ENCODE measurements at regions not wholly inside any gene's neighbourhood (a gene's known extent, or its start where the extent isn't known, plus 50 kb on each side); places are given as distances from the start of the nearest gene placed in this dataset.

DNA sequence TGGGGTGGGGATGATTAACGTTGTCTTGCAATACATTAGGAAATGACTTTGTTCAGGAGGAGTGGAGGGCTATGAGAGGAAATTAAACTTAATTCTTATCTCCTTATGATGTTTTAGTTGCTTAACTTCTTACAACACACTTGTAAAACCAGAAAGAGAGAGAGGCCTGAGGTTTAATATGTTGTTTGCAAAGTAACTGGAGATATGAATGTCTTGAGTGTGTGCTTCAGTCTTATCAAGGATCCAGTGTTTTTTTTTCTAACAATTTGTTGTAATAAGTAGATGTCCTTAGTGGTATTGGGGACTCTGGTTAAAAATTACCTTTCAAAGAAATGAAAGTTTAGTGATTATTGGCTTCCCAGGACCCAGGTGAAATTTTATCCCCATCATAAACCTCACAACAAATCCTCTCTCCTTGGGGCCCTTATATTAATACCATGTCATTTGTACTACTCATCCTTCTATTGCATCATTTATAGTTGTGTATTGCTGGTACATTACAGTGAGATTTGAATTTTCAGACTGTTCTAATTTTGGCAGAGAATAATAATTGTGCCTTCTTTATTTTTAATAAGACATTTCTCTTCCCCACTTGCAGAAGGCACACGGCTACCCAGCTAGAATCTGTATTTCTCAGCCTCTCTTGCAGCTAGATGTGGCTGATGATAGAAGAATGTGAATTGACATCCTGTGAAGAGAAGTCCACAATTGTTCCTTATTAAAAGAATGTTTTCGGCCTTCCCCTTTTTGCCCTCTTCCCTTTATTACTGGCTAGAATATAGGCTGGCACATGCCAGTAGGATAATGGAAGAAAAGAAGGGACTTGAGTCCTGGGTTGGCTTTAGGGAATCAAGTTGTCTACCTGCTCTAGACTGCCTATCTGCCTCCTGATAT is 91.9 kb upstream of the CXCR4 start:
- no peak for DNase-seq

DNA sequence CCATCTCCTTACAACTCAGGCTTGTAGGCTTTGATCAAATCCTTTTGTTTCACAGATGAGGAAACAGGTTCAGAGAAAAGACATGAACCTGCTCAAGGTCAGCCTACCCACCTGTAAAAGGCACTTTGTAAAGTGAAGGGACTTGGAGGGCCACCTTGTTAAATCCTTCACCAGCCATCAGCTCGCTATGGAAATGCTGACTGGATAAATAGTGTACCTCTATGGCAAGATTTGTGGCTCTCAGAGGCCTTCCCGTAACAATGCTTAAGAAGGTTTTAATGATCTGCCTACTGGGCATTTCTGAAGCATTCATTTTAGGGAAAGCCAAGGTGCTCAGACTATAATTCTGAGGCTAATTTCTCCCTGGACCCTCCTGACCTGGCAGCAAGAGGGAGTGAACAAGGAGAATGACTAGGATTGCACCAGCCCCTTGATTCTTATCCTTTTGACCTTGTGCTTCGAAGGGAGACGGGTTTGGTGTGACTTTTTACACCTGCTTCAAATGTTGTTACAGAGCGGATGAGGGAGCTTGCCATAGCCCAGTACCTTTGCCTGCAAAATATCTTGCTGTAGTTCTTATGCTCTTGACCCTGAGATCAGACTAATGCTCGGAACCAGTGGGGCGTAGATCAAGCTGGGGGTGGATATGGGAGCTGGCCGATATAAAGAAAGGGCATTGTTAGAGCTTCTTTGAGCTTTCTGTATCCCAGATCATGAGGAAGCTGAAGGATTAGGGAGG is 90.9 kb upstream of the CXCR4 start:
- DNase-seq, result no peak

DNA sequence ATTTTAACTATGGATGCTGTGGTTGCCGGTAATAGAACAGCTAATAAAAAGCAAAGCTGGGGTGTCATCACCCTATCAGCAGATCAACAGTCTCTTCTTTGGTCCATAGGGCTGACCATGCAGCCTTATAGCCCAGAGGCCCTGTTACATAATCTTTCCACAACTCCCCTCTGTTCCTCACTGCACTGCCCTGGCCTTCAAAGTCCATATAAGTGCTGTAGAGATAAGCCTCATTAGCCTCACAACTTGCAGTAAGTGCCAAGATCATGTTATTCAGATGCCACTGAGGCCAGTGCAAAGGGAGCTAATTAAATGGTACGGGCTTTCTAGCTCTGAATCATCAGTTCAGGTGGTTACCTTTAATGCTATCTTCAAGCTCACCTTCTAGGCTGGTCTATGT is 89.7 kb upstream of the CXCR4 start:
- DNase-seq, result no peak

DNA sequence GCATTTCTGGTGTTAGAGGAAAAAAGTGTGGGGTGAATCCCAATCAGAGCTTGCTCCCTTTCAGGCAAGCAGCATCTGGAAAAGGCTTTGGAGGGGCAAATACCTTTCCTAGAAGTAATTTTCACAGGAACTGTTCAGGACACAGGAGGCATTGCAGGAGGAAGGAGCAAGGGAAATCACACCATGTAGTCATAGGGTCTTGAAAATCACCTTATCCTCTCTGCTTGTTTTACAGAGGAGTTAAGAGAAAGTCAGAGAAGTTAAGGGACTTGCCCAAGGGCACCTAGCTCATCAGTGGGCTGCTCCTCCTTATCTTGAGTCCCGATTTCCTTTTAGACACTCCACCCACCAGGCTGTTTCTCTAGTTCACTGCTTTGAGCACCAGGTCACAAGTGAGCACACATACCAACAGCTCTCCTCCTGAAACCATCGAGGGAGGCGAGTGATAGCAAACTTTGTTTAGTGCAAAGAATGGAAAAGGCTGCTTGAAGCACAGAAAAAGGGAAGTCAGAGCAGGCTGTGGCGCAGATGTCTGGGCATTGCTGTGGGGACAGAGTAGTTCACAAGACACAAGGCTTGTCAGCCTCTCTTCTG is 89.2 kb upstream of the CXCR4 start:
- DNase-seq, result no peak

DNA sequence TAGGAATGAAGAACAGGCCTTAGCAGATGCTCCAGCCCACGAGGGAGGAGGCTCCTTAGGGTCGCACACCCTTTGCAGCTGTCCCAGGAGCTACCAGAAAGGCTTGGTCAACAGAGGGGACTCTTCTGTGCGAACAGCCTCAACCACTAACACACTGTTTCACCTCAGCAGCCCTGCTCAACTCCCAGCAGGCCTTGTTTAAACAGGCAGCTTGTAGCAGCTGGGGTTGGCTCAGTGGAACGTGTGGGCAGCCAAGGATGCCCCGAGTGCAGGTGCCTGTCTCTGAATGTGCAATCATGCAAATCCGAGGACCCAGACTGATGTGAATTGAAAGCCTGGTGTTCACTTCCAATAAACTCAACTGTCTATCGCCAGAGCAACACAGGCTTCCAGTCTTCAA is 88.7 kb upstream of the CXCR4 start:
- no peak for DNase-seq

DNA sequence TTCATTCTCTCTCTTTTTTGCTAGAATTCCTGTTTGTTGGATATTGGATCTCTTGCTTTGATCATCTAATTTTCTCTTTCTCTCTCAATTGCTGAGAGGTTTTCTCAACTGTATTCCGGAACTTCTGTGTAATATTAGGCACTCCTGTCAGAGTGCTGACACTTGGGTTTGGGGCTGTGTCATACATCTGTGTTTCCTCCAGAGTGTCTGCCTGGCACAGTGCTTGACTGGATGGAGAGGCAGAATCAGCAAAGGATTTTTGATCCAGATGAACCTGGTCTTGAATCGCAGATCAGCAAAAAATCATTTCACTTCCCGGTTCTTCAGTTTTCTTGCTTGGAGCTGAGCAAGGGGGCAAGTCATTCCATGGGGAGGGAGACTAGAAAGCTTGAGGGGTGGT is 87.7 kb upstream of the CXCR4 start:
- no peak for DNase-seq

DNA sequence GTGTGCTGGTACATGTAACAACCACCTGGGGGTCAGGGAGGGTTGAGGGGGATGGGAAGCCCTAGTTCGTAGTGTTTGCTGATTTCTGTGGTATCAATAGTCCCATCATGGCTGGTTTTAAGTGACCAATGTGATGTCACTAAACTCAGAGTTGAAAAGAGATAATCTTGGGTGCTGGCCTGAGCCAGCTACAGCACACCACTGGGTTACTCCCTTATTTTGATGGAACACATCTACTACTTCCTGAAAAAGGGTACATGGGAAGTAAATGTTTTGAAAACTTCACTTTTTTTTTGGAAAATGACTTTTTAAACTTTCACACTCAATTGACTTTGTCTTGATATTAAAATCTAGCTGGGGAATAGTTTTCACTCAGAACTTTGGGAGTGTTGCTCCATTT is 87.0 kb upstream of the CXCR4 start:
- no peak for DNase-seq

DNA sequence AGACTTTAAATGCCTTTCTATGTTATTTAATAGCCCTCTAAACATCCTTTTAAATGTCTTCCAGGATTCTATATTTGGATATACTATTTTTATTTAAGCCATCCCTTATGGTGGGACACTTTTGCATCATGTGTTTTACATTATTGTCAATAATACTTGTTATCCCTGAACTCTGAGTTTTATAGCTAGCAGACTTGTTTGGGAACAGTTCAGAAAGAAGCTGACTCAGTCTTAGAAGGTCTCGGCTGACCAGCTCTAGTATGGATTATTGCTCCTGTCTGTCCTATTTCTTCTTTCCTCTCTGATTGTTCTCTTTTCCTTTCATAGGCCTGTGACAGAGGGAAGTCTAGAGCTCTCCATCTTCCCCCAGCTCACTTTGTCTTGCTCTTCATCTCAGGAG is 77.3 kb upstream of the CXCR4 start:
- DNase-seq, result no peak

DNA sequence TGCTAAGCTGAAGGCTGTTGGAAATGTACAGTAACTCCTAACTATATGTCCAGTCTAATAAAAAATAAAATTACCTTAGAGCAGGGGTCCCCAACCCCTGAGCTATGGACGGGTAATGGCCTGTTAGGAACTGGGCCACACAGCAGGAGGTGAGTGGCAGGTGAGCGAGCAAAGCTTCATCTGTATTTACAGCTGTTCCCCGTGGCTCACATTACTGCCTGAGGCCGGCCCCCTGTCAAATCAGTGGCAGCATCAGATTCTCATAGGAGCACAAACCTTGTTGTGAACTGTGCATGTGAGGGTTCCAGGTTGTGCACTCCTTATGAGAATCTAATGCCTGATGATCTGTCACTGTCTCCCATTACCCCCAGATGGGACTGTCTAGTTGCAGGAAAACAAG is 73.1 kb upstream of the CXCR4 start:
- no peak for DNase-seq

DNA sequence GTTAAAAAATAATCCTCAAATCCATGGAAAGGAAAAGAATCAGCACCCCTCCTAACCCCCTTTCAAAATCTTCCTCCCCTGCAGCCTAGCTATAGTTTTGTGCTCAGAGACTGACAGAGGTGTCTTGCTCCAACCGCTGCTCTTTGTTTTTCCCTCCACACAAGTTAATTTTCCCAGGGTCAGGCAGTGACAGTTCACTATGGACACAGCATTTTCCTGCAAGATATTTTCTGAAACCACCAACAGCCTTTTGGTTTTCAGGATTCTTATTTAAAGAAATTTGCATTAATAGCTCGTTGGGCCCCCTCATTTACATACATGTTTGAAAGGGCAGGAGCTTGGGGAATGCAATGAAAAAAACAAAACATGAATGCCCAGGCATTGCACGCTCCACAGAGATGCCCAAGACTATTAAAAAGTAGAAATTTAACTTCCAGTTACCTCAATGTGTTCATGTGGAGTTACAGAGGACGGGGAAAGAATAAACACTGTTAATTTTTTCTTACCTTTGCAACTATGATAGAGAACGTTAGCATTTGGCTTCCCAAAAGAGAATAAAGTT is 71.4 kb upstream of the CXCR4 start:
- DNase-seq, result no peak

DNA sequence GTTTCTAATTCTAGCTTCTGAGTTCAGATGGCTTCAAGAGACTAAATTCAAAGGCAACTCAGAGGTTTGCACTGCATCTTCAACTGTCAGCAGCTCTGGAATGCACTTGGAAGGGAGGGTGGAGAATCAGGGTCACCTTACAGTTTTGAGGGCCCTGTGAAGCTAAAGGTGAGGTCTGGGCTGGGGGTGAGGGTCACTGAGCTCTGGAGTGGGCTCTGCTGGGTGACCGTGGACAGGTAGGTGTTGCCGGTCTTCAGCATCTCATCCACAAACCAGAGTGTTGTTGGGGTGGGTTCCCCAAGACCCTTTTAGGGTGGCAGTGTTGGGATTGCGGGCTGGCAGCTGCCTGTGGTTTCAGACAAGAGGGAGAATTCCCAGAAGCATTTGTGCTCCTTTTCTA is 70.1 kb upstream of the CXCR4 start:
- no peak for DNase-seq

DNA sequence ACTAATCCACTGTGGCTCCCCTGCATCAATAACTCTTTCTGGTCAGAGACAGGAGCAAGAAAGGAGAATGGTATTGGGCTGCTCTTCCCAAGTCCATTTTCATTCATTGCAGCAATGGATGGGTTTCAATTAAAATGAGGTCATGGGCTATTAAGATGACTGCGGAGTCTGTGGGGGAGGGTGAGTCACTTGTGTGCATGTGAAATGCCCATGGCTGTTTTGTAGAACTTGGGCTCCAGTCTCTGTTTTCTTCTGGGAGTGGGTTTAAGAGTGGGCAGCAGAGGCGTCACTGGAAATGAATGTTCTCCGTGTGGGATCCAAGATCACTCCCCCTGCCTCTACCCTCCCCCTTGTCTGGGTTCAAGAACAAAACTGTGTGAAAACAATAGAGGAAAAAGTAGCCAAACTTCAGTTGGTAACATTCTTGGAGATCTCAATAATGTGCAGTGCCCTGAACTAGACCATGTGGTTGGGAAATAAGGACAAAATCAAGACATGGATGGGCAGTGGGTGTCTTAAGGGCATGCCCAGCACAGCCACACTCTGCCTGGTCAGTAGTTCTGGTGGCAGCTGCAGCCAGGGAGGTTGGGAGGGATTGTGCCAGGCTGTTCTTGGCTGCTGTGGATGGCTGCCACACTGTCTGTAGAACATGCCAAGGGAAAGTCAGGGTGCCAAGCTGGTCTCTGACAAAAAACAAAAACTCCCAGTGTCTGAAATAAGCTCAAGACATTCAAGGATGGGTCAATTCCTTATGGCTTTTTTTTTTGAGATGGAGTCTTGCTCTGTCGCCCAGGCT is 68.2 kb upstream of the CXCR4 start:
- DNase-seq, result no peak

DNA sequence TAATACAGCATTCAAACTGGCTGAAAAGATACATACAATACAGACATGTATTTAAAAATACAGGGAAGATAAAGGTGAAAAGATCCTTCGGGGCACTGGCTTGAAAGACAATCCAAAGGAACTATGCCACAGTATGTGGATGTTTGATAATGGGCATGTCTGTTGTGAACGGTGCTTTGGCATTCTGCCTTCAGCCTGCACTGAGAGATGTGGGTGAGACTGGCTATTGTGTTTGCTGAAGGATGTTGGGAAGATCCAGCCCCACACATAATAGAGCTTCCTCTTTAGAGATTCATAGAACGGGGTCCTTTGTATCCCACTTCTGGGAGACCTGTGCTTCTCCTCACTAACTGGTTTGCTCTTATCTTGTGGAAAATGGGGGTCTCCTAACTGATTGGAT is 65.1 kb upstream of the CXCR4 start:
- no peak for DNase-seq

DNA sequence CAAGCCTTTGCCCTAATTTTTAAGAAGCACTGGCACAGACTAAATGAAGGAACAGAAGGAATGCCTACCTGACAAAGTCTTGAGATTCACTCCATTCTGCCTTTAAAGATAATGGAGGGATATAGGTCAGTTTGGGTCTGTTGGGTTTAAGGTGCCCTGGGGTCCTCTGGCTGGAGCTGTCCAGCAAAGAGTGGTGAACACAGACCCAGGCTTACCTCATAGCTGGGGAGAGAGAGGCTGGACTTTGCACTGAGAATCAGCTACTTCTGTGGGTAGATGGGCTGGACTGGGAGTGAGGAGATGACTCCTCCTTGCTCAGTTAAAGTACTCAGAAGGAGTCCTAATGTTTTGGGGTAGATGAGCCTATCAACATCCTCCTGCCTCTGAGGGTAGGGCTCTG is 64.4 kb upstream of the CXCR4 start:
- DNase-seq, result no peak

DNA sequence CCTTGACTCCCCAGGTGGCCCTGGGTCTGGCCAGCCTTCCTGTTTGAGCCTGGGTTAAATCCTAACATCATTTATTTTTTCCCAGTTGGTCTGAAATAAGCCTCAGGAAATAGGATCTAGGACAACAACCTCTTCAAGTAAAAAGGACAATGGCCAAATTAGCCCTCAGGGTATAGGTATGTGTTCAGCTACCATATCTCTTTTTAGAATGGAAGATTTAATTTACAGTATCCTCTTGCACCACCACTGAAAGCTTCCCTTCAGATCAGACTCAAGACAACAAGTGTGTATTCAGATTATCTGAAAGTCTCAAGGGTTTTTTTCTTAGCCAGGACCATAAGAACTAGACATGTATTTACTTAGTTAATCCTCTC is 61.6 kb upstream of the CXCR4 start:
- no peak for DNase-seq

DNA sequence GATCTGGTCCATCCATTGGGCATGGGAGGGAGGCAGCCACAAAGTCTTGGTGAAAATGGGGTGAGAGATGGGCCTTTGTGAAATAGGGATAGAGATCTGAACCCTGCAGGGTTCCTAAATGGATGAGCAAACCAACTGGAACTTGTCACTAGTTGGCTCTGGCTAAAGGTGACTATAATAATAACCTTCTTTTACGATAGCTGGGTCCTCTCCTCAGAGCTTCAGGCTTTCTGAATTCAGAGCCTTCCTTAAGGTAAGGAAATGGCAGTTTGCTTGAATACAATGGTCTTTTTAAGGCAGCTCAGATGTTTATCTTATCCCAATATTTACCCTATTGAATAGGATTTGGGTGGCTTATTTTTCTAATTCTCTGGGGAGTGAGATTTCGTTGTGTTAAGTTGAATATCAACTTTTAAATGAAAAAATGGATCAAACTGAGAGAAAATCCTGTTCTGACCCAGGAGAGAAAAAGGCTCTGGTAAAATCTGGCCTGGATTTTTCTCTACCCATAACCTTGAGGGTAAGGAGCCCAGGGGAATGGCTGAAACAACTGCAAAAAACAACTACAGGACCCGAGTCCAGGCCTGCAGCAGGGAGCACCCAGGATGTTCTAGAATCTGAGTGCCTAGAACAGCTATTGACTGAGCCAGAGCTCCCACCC is 61.1 kb upstream of the CXCR4 start:
- no peak for DNase-seq

DNA sequence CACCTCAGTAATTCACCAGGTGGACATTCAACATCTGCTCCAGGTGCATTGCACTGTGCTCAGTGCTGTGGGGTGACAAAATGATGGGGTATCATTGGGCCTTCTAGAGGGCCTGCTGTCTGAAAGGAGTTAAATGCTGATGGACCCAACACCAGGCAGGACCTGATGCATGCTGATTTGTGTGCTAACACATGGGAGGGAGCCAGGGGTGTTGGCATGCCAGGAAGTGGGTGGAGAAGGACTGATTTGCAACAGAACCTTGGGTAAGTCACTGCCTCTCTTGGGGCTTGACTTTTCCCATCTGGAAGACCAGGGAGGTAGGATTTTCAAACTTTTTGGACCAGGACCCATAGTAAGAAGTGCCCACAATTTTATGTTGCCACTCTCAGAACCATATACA is 57.9 kb upstream of the CXCR4 start:
- no peak for DNase-seq

DNA sequence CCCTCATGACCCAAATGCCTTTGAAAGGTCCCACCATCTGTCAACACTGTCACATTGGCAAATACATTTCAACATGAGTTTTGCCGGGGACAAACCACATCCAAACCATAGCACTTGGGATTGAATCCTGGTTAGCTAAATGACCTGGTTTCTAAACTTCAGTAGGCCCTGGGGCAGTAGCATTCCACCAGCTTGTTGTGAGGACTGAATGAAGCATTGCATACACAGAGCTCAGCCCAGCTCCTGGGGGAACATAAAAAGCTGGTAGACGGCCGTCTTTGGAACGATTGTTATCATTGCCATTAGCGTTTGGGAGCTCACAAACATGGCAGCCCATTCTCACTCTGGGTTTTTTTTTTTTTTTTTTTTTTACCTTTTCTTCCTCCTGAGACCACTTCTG is 57.5 kb upstream of the CXCR4 start:
- no peak for DNase-seq

DNA sequence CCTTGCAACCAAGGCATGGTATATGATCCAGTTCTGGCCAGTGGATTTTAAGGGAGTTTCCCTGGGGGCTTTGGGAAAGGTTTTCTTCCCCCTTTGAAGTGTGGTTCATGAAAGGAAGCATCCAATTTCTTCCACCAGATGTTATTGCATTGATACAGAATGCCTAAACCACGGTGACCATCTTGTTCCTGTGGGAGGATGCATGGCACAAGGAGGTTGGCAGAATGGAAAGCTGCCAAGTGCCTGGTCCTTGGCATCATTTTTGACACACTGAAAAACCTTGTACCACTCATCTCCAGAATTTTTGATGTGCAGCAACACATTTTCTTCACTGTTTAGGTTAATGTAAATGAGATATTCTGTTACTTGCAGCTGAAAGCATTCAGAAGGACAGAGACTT is 55.2 kb upstream of the CXCR4 start:
- DNase-seq, result no peak

DNA sequence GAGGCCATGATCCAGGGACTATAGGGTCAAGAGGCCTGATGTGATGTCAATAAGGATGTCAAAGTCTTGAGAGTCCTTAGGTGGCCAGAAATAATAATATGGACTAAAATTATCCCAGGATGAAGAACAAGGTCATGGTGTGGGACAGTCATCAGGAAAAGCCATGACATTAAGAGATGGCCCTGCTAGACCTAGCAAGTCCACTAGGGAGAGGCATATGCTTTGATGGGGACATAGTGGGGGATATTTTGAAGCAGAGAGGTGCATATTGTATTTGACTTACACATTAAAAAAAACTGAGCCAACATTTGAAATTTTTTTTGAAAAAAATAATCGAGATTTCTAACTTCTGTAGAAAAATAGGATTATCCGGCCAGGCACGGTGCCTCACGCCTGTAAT is 53.3 kb upstream of the CXCR4 start:
- no peak for DNase-seq

DNA sequence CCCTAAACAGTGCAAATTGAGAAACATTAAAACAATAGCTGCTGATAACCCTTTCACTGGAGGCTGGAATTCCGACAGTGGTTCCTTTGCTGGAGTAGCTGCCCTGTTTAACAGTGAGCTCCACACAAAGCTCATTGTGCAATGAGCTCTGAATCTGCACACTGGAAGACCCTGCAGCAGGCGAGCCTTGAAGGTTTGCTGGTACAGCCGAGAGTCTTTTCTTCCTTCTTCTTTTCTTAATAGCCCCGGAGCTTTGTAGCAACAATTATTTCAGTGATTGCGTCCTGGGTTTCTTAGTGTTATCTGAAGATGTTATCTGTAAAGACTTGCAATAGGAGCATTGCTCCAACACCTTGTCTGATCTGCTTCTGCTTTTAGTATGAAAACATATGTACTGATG is 50.8 kb upstream of the CXCR4 start:
- no peak for DNase-seq

DNA sequence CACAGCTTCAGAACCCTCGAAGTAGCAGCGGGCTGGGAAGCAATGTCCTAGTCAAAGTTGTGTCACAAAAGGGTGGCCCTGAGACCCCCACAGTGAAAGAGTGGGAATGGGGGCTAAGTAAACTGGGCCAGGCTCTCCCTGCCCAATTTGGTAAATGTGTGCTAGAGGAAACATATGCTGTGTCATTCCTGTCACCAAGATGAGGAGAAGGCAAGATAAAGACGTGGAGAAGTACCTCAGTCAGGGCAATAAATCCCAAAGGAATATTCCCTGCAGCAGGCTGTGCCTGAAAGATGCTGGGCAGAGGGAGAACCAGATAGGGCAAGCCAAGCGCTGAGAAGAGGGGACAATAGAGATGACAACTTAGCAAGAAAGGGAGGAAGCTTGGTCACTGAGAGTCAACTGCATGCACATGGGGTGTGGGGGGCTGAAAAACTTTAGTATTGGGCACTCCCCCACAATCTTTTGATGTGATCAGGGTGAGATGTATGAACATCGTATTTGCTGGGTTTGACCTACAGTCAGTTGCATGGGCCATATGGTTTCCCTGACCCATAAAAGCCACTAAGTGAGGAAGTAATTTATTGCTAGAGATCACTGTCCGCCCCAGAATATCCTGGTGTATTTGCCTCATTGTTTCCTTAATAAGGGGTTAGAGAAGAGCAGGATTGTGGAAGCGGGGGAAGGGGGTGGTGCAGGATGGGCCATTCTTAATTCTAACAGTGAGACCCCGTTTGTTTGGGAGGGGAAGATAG is 49.9 kb upstream of the CXCR4 start:
- DNase-seq, result no peak

Data from NCI-H524 treated with DMSO at 0.1 percent for 48 hours (cell line).